ENCODE measurements at regions not wholly inside any gene's neighbourhood (a gene's known extent, or its start where the extent isn't known, plus 50 kb on each side); places are given as distances from the start of the nearest gene placed in this dataset.

DNA sequence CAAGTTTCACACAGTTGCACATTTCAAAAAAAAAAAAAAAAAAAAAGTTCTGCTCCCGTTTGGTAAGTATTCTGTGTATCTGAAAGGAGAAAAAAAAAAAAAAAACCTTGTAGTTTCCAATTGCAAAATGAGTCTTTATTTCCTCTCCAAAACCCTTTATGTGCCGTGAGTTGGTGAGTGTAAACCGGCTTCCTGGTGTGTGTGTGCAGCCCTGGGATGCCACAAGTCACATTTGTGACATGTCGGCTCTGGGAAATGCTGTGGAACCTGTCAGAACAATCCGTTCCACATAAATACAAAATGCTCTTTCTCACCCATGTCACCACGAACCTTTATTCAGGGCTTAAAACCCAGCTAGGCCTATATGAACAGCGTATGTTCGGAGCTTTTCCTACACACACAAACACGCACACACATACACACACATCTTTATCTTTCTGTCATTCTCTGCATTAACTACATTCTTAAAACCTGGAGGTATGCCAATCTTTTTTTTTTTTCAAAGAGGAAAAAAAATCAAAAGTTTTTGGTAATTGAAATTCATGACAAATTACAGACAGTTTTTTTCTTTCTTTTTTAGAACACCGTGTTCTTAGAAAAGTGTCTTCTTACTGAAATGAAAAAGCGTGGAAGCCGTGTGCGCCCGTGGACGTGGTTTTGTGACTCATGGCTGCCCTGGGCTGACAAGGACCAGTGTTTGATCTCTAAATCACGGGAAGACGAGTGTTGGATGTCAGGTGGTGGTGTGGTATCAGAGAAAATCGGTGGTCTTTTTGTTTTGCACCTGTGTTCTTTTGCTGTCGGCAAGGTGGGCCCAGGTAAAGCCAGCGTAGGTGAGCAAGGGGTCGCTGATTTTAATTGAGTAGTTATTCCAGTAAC is 612.0 kb downstream of the VRK1 start:
- Histone ChIP-seq H3K9me3 (ENCODE audit: insufficient read depth, low read length) (no peaks in the 10 kb centered on the region), H3K4me1 (ENCODE audit: insufficient read depth, insufficient read length) (peaks cover 2% of the 10 kb centered on the region), H3K36me3 (ENCODE audit: insufficient read depth, insufficient read length, low read length) (no peaks in the 10 kb centered on the region), H3K27me3 (ENCODE audit: insufficient read depth, insufficient read length) (peaks cover 20% of the 10 kb centered on the region), H3K4me3 (ENCODE audit: insufficient read length, low read depth) (no peak overlapping the region), H3K9ac (ENCODE audit: insufficient read length, low read depth) (no peak overlapping the region)
- no peak for DNase-seq (ENCODE audit: low read depth, low spot score)
- TF ChIP-seq ZNF274 (IDR thresholded peaks at IDR 0.05; ENCODE audit: low read depth, low read length) (no peak), YY1 (IDR thresholded peaks at IDR 0.05; ENCODE audit: insufficient read depth, insufficient read length) (no peak), SUZ12 (IDR thresholded peaks at IDR 0.05; ENCODE audit: extremely low read depth, insufficient read depth, insufficient read length) (no peak)

DNA sequence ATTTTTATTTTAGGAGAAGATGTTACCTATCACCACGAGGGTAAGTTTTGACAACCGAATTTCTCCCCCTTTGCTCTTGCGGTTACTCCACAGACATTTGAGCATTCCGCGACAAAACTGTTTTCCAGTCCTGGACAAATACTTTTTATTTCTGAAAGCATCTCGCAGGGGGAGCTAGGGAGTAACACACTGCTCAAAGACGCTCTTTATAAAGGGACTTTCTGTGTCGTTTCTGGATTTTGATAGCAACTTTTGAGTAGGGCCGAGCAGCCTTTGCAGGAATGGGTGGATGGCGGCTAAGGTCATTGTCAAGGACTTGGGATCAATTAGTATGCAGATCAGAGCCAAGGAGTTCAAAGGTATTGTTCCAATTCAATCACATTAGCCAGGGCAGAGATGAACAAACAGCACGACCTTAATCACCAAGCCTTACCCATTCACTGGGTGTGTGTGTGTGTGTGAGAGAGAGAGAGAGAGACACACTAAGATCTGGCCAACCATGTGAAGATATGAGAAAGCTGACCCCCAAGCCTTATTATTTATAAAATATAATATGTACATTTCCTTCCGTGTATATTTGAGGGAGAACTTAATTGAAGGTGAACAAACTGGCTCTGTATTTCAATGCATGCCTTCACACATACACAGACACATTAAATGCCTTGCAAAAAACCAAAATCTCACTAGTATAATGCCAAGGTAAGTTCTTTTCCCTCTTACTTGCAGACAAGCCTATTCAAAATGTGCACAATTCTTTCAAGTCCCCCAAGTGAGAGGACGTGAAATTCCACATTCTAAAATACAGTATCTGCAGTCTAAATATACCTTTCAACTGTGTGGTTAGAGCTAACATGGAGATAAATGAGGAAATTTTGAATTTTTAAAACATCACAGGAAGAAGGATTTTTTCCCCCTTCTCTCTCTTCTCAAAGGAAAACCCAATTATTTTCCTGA is 613.8 kb downstream of the VRK1 start:
- Histone ChIP-seq H3K9me3 (ENCODE audit: insufficient read depth, low read length) (no peaks in the 10 kb centered on the region), H3K4me1 (ENCODE audit: insufficient read depth, insufficient read length) (peaks cover 6% of the 10 kb centered on the region), H3K4me3 (ENCODE audit: insufficient read length, low read depth) (no peak overlapping the region), H3K9ac (ENCODE audit: insufficient read length, low read depth) (no peak overlapping the region), H3K36me3 (ENCODE audit: insufficient read depth, insufficient read length, low read length) (no peaks in the 10 kb centered on the region), H3K27me3 (ENCODE audit: insufficient read depth, insufficient read length) (peaks cover 20% of the 10 kb centered on the region)
- no peak for TF ChIP-seq YY1 (IDR thresholded peaks at IDR 0.05; ENCODE audit: insufficient read depth, insufficient read length)
- no peak for TF ChIP-seq SUZ12 (IDR thresholded peaks at IDR 0.05; ENCODE audit: extremely low read depth, insufficient read depth, insufficient read length)
- TF ChIP-seq ZNF274 (IDR thresholded peaks at IDR 0.05; ENCODE audit: low read depth, low read length): no peak
- DNase-seq (ENCODE audit: low read depth, low spot score): no peak

DNA sequence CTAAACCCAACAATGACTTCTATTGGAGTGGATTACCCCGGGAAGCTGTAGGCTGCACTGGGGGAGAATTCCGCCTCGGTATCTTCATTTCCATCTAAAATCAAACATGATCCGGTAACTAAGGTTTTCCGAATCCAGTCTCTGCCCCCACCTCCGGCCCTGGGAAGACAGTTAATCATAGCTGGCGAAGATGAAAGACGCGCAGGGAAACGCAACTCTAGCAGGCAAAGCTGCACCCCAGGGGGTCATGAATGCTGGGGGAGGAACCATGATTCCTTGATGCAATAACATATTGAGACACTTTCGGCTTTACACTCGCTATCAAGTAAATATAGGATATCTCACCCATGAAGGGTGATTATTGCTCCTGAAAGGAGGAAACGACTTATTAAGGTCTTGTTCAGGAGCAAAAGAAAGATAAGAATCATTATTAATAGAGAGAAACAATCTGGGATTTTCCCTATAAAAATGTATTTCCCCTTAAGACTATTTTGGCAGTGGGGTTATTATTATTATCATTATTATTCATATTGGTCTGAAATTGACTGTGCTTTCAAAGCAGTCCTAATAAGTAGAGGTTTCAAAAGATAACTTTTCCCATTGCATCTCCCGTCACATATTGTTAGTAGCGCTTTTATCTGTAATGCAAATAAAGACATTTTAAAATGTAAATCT is 614.9 kb downstream of the VRK1 start:
- H3K36me3 ChIP-seq (ENCODE audit: insufficient read depth, insufficient read length, low read length): no peaks in the 10 kb centered on the region
- no peak for TF ChIP-seq SUZ12 (IDR thresholded peaks at IDR 0.05; ENCODE audit: extremely low read depth, insufficient read depth, insufficient read length)
- no peak for TF ChIP-seq ZNF274 (IDR thresholded peaks at IDR 0.05; ENCODE audit: low read depth, low read length)
- TF ChIP-seq YY1 (IDR thresholded peaks at IDR 0.05; ENCODE audit: insufficient read depth, insufficient read length): no peak
- no peaks in the 10 kb centered on the region for H3K9me3 ChIP-seq (ENCODE audit: insufficient read depth, low read length)
- peaks cover 6% of the 10 kb centered on the region for H3K4me1 ChIP-seq (ENCODE audit: insufficient read depth, insufficient read length)
- DNase-seq (ENCODE audit: low read depth, low spot score): no peak
- no peak overlapping the region for H3K4me3 ChIP-seq (ENCODE audit: insufficient read length, low read depth)
- H3K27me3 ChIP-seq (ENCODE audit: insufficient read depth, insufficient read length): peaks cover 20% of the 10 kb centered on the region
- no peak overlapping the region for H3K9ac ChIP-seq (ENCODE audit: insufficient read length, low read depth)

DNA sequence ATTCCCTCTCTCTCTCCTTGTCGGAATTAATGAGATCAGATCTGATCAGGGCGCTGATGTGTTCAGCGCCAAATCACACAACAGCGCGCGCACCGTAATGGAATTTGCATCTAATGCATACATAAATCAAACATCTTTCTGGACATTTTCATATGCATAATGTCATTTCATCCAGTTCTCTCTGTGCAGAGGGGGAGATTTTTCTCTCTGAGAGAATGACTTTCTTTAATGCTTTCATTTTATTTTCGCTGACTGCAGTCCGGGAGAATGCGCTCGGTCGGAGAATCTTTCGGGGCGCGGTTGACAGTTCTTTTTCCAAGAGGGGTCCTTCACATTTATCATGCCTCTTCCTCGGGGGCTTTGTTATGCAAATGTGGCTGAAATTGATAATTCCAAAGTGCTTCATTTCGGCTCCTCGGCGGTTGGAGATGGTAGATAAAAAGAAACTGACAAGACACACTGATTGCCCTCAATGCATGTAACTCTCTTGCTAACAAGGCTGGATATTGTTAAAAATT is 615.9 kb downstream of the VRK1 start:
- no peak for DNase-seq (ENCODE audit: low read depth, low spot score)
- peaks cover 20% of the 10 kb centered on the region for H3K27me3 ChIP-seq (ENCODE audit: insufficient read depth, insufficient read length)
- H3K9me3 ChIP-seq (ENCODE audit: insufficient read depth, low read length): no peaks in the 10 kb centered on the region
- H3K4me3 ChIP-seq (ENCODE audit: insufficient read length, low read depth): no peak overlapping the region
- no peak overlapping the region for H3K9ac ChIP-seq (ENCODE audit: insufficient read length, low read depth)
- H3K4me1 ChIP-seq (ENCODE audit: insufficient read depth, insufficient read length): peaks cover 4% of the 10 kb centered on the region
- no peak for TF ChIP-seq SUZ12 (IDR thresholded peaks at IDR 0.05; ENCODE audit: extremely low read depth, insufficient read depth, insufficient read length)
- no peak for TF ChIP-seq YY1 (IDR thresholded peaks at IDR 0.05; ENCODE audit: insufficient read depth, insufficient read length)
- no peak for TF ChIP-seq ZNF274 (IDR thresholded peaks at IDR 0.05; ENCODE audit: low read depth, low read length)
- no peaks in the 10 kb centered on the region for H3K36me3 ChIP-seq (ENCODE audit: insufficient read depth, insufficient read length, low read length)

DNA sequence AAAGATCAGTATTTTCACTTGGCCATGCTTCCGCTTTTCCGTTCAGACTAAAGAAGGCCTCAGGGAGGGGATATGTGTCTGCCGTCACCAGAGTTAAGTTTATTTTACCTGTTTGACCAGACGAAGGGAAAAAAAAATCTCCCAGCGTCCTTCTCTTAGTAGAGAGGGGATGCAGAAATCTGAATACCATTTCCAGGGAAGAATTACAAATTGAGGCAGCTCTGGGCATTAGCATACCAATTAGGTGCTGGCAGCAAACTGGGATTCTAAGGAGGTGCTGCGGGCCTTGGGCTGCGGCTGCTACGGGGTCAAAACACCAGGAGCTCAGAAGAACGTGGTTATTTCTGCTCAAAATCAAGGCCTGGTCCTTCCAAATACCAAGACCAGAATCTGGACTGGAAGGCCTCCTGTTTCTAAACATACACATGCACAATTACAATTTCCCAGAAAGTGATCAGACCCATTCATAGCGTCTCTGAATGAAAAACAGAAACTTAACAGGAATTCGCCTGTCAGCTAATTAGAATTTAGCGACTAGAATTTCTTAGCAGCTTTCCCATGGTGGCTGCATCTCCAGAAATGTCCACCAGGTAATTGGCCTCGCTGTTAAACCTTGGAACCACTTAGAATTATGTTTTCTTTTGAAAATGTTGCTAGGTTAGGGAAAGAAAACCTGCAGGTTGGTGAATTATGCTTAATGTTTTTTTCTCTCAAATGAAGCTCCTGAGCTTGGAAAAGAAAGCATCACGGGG is 617.0 kb downstream of the VRK1 start:
- H3K36me3 ChIP-seq (ENCODE audit: insufficient read depth, insufficient read length, low read length): no peaks in the 10 kb centered on the region
- peak; percentile 47 for DNase-seq (ENCODE audit: low read depth, low spot score)
- TF ChIP-seq SUZ12 (IDR thresholded peaks at IDR 0.05; ENCODE audit: extremely low read depth, insufficient read depth, insufficient read length) (no peak), ZNF274 (IDR thresholded peaks at IDR 0.05; ENCODE audit: low read depth, low read length) (no peak), YY1 (IDR thresholded peaks at IDR 0.05; ENCODE audit: insufficient read depth, insufficient read length) (no peak)
- H3K27me3 ChIP-seq (ENCODE audit: insufficient read depth, insufficient read length): peaks cover 20% of the 10 kb centered on the region
- H3K9me3 ChIP-seq (ENCODE audit: insufficient read depth, low read length): no peaks in the 10 kb centered on the region
- no peak overlapping the region for H3K4me3 ChIP-seq (ENCODE audit: insufficient read length, low read depth)
- H3K4me1 ChIP-seq (ENCODE audit: insufficient read depth, insufficient read length): peaks cover 4% of the 10 kb centered on the region
- no peak overlapping the region for H3K9ac ChIP-seq (ENCODE audit: insufficient read length, low read depth)

DNA sequence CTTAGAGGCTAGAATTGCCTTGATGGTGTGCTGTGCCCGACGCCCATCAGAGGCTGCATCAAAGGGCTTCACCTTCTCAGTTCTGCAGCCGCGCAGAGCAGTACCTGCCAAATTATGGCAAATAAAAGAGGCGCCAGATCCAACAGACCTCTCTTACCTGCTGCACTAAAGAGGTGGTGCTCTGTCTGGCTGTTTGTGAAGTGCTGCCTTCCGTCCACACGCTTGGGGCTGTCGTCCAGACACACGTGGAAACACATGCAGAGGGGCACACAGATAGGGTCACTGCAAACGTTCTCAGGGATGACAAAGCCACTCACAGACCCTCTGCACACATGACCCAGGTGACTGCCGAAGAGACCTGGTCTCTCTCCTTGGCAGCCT is 617.5 kb downstream of the VRK1 start:
- Histone ChIP-seq H3K9me3 (ENCODE audit: insufficient read depth, low read length) (no peaks in the 10 kb centered on the region), H3K9ac (ENCODE audit: insufficient read length, low read depth) (no peak overlapping the region), H3K4me1 (ENCODE audit: insufficient read depth, insufficient read length) (peaks cover 4% of the 10 kb centered on the region), H3K27me3 (ENCODE audit: insufficient read depth, insufficient read length) (peaks cover 20% of the 10 kb centered on the region), H3K4me3 (ENCODE audit: insufficient read length, low read depth) (no peak overlapping the region), H3K36me3 (ENCODE audit: insufficient read depth, insufficient read length, low read length) (no peaks in the 10 kb centered on the region)
- no peak for TF ChIP-seq YY1 (IDR thresholded peaks at IDR 0.05; ENCODE audit: insufficient read depth, insufficient read length)
- TF ChIP-seq ZNF274 (IDR thresholded peaks at IDR 0.05; ENCODE audit: low read depth, low read length): no peak
- TF ChIP-seq SUZ12 (IDR thresholded peaks at IDR 0.05; ENCODE audit: extremely low read depth, insufficient read depth, insufficient read length): no peak
- no peak for DNase-seq (ENCODE audit: low read depth, low spot score)
